ENCODE measurements at regions not wholly inside any gene's neighbourhood (a gene's known extent, or its start where the extent isn't known, plus 50 kb on each side); places are given as distances from the start of the nearest gene placed in this dataset.

DNA sequence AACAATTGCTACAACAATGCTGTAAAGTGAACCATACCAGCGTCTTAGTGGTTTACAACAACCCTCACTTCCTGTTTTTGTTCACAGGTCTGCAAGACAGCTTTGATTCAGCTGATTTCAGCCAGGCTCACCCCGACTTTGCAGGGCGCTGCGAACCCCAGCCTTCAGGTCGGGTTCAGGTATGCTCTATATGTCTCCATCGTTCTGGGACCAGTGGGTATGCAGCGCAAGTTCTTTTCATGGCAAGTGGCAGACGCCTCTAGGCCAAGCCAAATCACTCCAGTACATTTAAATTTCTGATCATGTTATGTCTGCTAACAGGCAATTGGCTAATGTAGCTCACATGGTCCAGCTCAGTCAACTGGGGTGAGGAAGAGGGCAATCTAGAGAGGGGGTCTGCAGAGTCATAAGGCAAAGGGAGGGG is 52.4 kb upstream of the RGMA start:
- no peak for TF ChIP-seq SIN3A (IDR thresholded peaks at IDR 0.05; ENCODE audit: borderline replicate concordance, insufficient read depth, low read length)
- no peak for TF ChIP-seq TAF1 (IDR thresholded peaks at IDR 0.05; ENCODE audit: borderline replicate concordance, insufficient read depth, low read length)
- TF ChIP-seq, protein P1, sequence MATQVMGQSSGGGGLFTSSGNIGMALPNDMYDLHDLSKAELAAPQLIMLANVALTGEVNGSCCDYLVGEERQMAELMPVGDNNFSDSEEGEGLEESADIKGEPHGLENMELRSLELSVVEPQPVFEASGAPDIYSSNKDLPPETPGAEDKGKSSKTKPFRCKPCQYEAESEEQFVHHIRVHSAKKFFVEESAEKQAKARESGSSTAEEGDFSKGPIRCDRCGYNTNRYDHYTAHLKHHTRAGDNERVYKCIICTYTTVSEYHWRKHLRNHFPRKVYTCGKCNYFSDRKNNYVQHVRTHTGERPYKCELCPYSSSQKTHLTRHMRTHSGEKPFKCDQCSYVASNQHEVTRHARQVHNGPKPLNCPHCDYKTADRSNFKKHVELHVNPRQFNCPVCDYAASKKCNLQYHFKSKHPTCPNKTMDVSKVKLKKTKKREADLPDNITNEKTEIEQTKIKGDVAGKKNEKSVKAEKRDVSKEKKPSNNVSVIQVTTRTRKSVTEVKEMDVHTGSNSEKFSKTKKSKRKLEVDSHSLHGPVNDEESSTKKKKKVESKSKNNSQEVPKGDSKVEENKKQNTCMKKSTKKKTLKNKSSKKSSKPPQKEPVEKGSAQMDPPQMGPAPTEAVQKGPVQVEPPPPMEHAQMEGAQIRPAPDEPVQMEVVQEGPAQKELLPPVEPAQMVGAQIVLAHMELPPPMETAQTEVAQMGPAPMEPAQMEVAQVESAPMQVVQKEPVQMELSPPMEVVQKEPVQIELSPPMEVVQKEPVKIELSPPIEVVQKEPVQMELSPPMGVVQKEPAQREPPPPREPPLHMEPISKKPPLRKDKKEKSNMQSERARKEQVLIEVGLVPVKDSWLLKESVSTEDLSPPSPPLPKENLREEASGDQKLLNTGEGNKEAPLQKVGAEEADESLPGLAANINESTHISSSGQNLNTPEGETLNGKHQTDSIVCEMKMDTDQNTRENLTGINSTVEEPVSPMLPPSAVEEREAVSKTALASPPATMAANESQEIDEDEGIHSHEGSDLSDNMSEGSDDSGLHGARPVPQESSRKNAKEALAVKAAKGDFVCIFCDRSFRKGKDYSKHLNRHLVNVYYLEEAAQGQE (IDR thresholded peaks at IDR 0.05; ENCODE audit: insufficient read depth in 1 of 2, low read depth in 2 of 2, low read length in 2 of 2), result no peak
- TF ChIP-seq POLR2AphosphoS5 (IDR thresholded peaks at IDR 0.05; ENCODE audit: low read depth, low read length), result no peak
- TF ChIP-seq FOXP2 (optimal IDR thresholded peaks at IDR 0.05; ENCODE audit: borderline replicate concordance, extremely low read depth, extremely low read length, insufficient read depth), result no peak

DNA sequence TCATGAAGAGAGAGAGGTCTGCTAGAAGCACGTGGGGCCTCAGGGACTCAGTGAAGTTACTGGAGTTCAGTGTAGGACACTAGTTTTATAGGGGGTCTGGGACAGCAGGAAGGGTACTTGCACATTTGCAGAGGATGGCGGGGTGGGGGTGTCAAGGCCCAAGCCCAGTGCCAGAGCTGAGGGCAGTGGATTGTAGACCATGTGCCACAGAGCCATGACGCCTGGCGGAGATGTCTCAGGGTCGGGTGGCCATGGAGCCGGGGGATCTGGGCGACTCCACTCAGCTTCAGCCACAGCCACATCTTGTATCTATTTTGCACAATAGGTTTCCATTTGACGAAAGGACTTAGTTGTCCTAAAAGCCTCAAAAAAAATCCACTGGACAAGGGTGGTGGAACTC is 50.4 kb upstream of the RGMA start:
- TF ChIP-seq POLR2AphosphoS5 (IDR thresholded peaks at IDR 0.05; ENCODE audit: low read depth, low read length) (no peak), TAF1 (IDR thresholded peaks at IDR 0.05; ENCODE audit: borderline replicate concordance, insufficient read depth, low read length) (no peak), SIN3A (IDR thresholded peaks at IDR 0.05; ENCODE audit: borderline replicate concordance, insufficient read depth, low read length) (no peak), FOXP2 (optimal IDR thresholded peaks at IDR 0.05; ENCODE audit: borderline replicate concordance, extremely low read depth, extremely low read length, insufficient read depth) (no peak)
- TF ChIP-seq, protein P1 (IDR thresholded peaks at IDR 0.05; ENCODE audit: insufficient read depth in 1 of 2, low read depth in 2 of 2, low read length in 2 of 2), result no peak

DNA sequence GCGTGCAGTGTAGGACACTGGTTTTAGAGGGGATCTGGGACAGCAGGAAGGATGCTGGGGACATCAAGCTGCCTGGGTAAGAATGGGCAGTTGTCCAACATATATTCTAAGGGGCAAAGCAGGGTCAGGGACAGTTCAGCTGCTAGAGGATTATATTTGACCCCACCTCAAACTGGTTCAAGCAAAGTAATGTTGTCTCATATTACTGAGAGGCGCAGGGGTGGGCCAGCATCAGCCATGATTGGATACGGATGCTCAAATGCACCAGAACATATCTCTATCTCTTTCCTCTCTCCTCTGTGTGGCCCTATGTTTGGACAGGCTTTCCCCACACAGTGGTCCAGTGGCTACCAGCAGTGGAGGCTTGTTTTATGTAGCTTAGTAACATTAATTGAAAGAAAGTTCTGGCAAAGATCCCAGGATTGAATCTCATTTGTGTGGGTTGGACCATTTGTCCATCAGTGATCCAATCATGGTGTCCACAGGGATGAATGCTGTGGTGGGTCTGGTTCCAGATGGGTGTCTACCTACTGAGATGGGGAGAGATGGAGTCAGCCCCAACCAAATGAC is 49.8 kb upstream of the RGMA start:
- no peak for TF ChIP-seq FOXP2 (optimal IDR thresholded peaks at IDR 0.05; ENCODE audit: borderline replicate concordance, extremely low read depth, extremely low read length, insufficient read depth)
- TF ChIP-seq POLR2AphosphoS5 (IDR thresholded peaks at IDR 0.05; ENCODE audit: low read depth, low read length), result no peak
- TF ChIP-seq TAF1 (IDR thresholded peaks at IDR 0.05; ENCODE audit: borderline replicate concordance, insufficient read depth, low read length), result no peak
- TF ChIP-seq SIN3A (IDR thresholded peaks at IDR 0.05; ENCODE audit: borderline replicate concordance, insufficient read depth, low read length), result no peak

Measured in PFSK-1 (cell line).